GM18858 (cell line): ENCODE measurements at regions not wholly inside any gene's neighbourhood (a gene's known extent, or its start where the extent isn't known, plus 50 kb on each side); places are given as distances from the start of the nearest gene placed in this dataset.

Experiments used
- ATAC-seq: cut with Tn5 transposase; IDR thresholded peaks from one replicate; pipeline ENCODE4 v1.9.1; 2021; ENCODE audit not compliant: unreplicated experiment

DNA sequence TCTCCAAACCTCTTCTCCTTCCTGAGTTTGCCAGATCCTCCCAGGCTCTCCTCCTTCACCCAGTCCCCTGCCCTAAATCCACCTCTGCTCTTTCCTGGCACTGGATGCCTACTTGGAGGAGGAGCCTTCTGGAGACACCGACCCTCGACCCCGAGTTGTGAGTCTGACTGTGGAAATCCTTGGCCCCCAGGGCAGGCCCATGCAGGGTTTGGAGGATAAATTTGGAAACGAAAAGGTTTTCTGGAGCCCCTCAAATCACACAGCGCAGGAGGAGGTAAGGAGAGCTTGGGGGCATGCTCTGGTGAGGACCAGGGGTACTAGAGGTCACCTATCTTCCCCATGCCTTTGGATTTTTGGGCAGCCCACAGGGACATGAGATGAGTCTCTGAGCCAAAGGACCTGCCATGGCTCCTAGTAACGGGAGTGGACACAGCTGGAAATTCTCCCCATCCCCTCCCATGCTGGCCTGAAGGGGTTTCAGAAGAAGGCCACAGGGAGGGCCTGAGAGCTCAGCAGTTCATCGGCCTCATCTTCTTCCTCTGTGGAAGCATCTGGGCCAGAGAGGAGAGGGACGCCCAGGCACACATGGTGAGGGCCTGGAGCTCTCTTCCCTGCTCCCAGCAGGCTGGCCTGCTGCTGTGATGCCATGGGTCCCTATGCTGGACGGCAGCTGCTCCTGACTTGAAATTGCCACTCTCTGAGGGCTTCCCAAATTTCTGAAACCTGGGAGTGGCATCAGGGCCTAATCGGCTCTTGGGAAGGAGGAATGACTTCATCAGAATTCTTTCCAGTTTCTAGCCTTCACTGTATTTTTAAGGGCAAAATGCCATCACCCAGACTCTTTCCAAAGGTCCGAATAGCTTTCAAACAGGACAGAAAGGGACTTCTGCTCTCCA lies 68.6 kb upstream of the ITGA11 start:
- ATAC-seq: no peak

GRCh38 chr15:68501259-68501591 lies 69.3 kb upstream of the ITGA11 start:
- no peak for ATAC-seq

- no peak for ATAC-seq
These were observed 69.7 kb upstream of the ITGA11 start for GRCh38 chr15:68501616-68502015.

DNA sequence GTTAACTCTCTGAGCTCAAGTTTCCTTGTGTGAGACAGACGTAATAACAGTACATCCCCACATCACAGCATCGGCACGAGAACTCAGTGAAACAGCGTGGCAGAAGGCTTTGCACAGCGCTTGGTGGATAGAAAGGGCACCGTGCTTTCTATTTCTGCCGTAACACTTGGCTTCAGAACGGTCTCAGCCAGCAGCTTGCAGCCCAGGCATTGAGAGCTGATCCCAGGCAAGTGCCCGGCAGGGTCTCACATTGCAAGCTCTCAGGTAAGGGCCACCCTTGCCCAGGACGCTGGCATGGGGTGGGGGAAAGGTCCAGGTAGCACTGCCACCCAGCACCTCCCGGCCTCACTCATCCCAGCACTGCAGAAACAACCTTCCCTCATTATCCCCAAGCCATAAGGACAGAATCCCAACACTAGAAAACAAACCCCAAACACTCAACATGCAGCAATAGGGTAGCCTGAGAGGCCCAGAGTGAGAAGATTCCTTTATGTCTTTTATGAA lies 70.5 kb upstream of the ITGA11 start:
- ATAC-seq: no peak

GRCh38 chr15:68503213-68503612 lies 71.2 kb upstream of the ITGA11 start:
- ATAC-seq: no peak

- ATAC-seq: no peak
These were observed 72.1 kb upstream of the ITGA11 start for GRCh38 chr15:68503791-68504680.

DNA sequence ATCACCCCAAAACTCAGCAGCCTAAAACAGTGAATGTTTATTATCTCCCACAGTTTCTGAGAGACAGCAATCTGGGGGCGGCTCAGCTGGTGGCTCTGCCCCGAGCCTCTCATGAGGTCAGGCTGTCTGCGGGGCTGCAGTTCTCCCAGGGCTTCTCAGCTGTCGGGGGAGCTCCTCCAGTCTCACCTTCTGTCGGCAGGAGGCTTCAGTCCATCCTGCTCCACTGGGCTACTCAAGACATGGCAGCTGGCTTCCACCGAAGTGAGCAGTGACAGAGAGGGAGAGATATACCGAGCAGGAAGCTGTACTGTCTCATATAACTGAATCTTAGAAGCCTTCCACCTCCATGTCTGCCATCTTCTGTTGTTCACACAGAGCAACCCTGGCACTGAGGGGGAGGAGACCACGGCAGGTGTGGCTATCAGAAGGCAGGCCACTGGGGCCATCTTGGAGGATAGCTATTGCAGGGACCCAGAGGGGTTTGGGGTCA lies 72.8 kb upstream of the ITGA11 start:
- no peak for ATAC-seq

- ATAC-seq: no peak
These were observed 72.7 kb upstream of the CORO2B start for GRCh38 chr15:68506071-68506470.

GRCh38 chr15:68507447-68507846 lies 71.3 kb upstream of the CORO2B start:
- no peak for ATAC-seq

DNA sequence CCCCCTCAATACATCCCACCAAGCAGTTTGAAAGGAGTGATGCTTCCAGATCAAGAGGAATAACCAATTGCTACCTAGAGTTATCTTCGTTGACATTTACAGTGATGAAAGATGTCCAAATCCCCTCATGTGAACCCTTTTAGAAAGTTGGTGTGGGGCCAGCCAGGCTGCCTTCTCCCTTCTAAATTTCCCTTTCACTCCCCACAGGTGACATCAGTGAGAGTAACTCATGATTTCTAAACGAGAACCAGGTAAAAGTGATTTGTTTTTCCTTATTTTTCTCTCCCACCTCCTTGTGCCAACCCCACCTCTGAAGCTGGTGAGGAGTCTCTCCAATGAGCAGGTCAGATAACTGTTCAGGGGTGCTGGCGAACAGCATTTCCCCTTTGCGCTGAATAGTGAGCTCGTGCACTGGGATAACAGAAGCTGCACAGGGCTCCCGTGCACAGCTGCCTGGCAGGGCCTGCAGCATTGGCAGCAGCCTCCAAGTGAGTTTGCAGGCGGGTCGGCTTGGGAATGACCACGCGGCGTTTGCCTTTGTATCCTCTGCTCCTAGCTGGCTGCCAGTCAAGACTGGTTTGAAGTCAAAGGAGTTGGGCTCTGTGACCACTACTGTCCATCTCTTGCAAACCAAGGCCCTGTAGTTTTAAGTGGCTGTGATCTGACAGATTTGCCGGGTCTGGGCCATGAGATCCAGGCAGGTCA lies 70.2 kb upstream of the CORO2B start:
- no peak for ATAC-seq

DNA sequence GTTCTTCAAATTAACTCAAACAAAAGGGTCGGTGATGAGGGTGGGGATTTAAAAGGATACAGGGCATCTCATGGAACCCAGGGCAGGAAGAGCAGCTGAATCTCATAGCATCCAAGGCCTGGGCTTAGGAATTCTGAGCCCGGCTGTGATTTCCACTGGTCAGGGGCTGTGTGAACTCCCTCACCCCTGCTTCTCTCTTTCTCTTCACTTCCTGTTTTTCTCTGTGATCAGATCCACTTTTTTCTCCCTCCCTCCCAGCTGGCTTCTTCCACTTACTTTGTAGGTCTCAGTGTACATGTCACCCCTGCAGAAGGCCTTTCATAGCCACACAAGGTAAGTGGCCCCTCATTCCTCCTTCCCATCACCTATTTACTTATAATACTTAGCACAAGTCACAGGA lies 68.2 kb upstream of the CORO2B start:
- ATAC-seq: no peak

DNA sequence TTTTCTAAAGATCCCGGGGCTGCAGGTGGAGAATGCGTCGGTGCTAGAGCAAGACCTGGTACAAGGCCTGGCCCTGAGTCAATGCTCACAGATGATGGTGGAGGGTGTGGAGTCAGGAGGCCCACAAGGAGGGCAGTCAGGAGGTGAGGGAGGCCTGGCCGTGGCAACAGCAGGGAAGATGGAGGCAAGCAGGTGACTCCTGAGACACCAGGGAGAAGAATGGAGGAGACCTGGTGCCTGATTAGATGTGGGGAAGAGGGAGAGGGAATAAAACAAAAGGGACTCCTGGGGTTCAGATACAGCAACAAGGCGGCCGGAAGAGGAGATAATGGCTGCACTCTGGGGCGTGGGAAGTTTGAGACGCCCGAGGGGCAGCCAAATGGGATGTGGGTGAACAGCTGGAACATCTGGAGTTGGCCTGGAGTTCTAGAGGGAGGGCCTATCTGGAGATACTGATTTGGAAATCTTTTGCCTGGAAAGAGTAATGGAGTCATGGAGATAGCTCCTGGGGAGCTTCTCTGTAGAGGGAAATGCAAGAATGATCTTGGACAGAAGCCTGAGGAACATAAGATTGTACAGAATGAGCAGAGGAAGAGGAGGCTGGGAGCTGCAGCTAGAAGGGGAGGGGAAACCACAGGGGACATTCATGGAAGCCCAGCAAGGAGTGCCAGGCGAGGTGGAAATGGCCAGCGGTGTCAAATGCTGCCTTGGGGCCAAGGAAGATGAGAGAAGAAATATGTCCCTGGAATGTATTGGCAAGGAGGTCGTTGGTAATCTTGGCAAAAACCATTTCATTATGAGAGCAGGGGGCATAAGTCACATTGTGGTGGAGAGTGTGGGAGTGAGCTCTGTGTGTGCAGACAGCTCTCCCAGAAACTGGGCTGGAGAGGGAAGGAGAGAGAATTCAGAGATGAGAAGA lies 67.5 kb upstream of the CORO2B start:
- ATAC-seq: no peak

- no peak for ATAC-seq
These were observed 66.7 kb upstream of the CORO2B start for GRCh38 chr15:68512052-68512451.

DNA sequence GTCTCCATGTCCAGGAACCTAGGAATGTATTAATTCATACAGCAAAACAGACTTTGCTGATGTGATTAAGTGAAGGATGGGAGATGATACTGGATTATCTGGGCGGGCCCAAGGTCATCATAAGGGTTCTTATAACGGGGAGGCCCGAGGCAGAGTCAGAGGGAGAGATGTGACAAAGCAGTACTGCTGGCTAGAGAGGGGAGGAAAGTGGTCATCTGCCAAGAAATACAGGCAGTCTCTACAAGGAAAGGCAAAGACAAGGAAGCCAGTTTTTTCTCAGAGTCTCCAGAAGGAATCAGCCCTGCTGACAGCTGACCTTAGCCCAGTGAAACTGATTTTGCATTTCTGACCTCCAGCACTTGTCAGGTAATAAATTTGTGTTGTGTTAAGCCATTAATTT lies 66.2 kb upstream of the CORO2B start:
- no peak for ATAC-seq

GRCh38 chr15:68515371-68516095 lies 63.3 kb upstream of the CORO2B start:
- no peak for ATAC-seq

DNA sequence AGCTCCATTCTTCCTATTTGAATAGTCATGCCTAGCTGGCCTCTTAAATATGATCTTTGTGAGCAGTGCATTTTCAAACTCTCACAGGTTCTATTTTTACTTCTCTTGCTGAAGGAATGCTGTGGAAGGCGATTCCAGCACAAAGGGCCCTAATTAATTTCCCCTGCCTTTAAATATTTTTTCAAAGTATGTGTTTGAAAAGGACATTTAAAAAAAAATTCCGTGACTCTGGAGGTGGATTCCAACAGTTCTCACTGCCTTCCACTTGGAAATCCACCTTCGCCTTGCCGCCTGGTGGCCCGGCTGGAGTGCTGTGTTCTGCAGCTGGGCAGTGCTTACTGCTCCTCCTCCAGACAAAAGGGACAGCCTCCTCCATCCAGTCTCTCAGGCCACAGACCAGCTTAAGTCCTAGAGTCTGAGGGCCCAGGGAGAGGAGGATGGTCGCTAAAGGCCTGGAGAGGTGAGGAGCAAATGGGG lies 61.5 kb upstream of the CORO2B start:
- no peak for ATAC-seq

- ATAC-seq: no peak
These were observed 60.7 kb upstream of the CORO2B start for GRCh38 chr15:68518046-68518445.

GRCh38 chr15:68518785-68519430 lies 59.9 kb upstream of the CORO2B start:
- ATAC-seq: no peak
